ELF-1 (cell line): ENCODE measurements at regions not wholly inside any gene's neighbourhood (a gene's known extent, or its start where the extent isn't known, plus 50 kb on each side); places are given as distances from the start of the nearest gene placed in this dataset.
A peak's percentile ranks its signal among the peaks of the same experiment; 100 is the strongest.
"Not testable (repeated sequence)": the region's sequence is repeated elsewhere in the genome, so short reads cannot be mapped to it uniquely, and the experiment has no call there.

Experiments
- DNase-seq: peaks from one replicate; pipeline ENCODE4 v3.0.0-alpha.2; 2016; ENCODE audit warnings: low read depth, low spot score

- DNase-seq, result no peak
Observed at GRCh38 chr14:85038526-85039352, 491.2 kb upstream of the FLRT2 start.

- DNase-seq, result no peak
Observed at GRCh38 chr14:85039353-85039626, 490.7 kb upstream of the FLRT2 start.

- DNase-seq, result no peak
Observed at GRCh38 chr14:85040046-85040685, 489.8 kb upstream of the FLRT2 start.

GRCh38 chr14:85041618-85042017, 488.3 kb upstream of the FLRT2 start:
- DNase-seq, result no peak

- no peak for DNase-seq
Observed at GRCh38 chr14:85042301-85042700, 487.6 kb upstream of the FLRT2 start.

GRCh38 chr14:85050180-85050579, 479.8 kb upstream of the FLRT2 start:
- no peak for DNase-seq

- no peak for DNase-seq
Observed at GRCh38 chr14:85052646-85053045, 477.3 kb upstream of the FLRT2 start.

GRCh38 chr14:85054178-85054577, 475.8 kb upstream of the FLRT2 start:
- DNase-seq, result peak; percentile 1

GRCh38 chr14:85056267-85056666, 473.7 kb upstream of the FLRT2 start:
- DNase-seq, result no peak

- DNase-seq, result no peak
Observed at GRCh38 chr14:85057221-85057620, 472.7 kb upstream of the FLRT2 start.

- DNase-seq, result no peak
Observed at GRCh38 chr14:85058150-85058549, 471.8 kb upstream of the FLRT2 start.

- DNase-seq, result no peak
Observed at GRCh38 chr14:85060121-85060520, 469.8 kb upstream of the FLRT2 start.

- DNase-seq, result no peak
Observed at GRCh38 chr14:85061256-85061655, 468.7 kb upstream of the FLRT2 start.

- no peak for DNase-seq
Observed at GRCh38 chr14:85063747-85064146, 466.2 kb upstream of the FLRT2 start.

- peak; percentile 10 for DNase-seq
Observed at GRCh38 chr14:85071447-85071846, 458.5 kb upstream of the FLRT2 start.

- no peak for DNase-seq
Observed at GRCh38 chr14:85074955-85075354, 455.0 kb upstream of the FLRT2 start.

- DNase-seq, result no peak
Observed at GRCh38 chr14:85075694-85076476, 454.1 kb upstream of the FLRT2 start.

GRCh38 chr14:85077716-85078115, 452.2 kb upstream of the FLRT2 start:
- DNase-seq, result not testable (repeated sequence)

GRCh38 chr14:85079842-85080730, 449.9 kb upstream of the FLRT2 start:
- no peak for DNase-seq

GRCh38 chr14:85084344-85084743, 445.6 kb upstream of the FLRT2 start:
- no peak for DNase-seq

GRCh38 chr14:85085981-85086380, 444.0 kb upstream of the FLRT2 start:
- no peak for DNase-seq

GRCh38 chr14:85087201-85087600, 442.7 kb upstream of the FLRT2 start:
- no peak for DNase-seq
